KOPT-K1 (cell line): ENCODE measurements at regions not wholly inside any gene's neighbourhood (a gene's known extent, or its start where the extent isn't known, plus 50 kb on each side); places are given as distances from the start of the nearest gene placed in this dataset.

ENCODE experiments used
- H3K27ac ChIP-seq: fragments of 200-600 bp; sonication (generic); 2 replicates; pipeline ENCODE4 v1.5.1; 2016; ENCODE audit warnings: antibody characterized with exemption, mild to moderate bottlenecking, low read depth, low read length; ENCODE audit not compliant: poor library complexity, severe bottlenecking
- H3K36me3 ChIP-seq: fragments of 200-600 bp; sonication (generic); 2 replicates; pipeline ENCODE4 v1.5.1; 2017; ENCODE audit warnings: antibody characterized with exemption, mild to moderate bottlenecking, low read length, moderate library complexity; ENCODE audit not compliant: insufficient read depth
- H3K9me3 ChIP-seq: fragments of 200-600 bp; sonication (generic); 2 replicates; pipeline ENCODE4 v1.5.1; 2017; ENCODE audit warnings: antibody characterized with exemption, low read length, mild to moderate bottlenecking; ENCODE audit not compliant: insufficient read depth, poor library complexity, severe bottlenecking

DNA sequence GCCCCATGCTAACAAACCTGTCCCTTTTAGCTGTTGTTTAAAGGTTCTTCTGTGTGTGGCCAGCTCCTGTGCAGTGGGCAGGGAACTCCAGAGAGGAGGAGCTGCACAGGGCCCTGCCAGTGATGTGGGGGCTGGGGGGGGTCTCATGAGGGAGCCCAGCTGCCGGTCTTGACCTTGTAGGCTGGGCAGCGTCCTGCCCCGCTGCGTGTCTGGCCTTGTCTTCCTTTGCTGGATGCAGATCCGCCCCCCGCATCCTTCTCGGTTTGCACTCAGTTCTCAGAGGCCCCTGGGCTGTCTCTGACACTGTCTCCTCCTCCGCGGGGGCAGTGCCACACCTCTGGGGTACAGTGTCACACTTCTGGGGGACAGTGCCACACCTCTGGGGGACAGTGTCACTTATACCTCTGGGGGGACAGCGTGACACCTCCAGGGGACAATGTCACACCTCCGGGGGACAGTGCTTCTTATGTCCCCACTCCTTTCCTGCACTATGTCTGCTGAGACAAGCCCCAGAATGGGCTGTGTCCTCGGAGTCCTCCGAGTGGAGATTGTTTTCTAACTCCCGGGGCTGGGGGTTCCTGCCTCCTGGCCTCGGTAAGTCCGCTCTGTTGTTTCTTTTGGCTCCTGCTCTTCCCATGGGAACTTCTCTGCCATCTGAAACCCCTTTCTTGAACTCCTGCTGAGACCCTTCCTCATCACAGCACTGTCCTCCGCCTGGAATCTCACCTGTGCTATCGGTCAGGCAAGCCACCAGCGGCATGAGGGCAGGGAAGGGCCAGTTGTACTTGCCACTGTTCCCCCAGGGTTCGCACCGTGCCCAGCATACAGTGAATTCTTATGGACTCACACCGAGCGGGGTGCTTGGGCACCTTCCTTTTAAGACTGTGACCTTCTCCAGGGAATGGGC lies 788.3 kb downstream of the TBC1D22A start:
- Histone ChIP-seq H3K36me3 (no peaks in the 10 kb centered on the region), H3K9me3 (no peaks in the 10 kb centered on the region), H3K27ac (no peak overlapping the region)

DNA sequence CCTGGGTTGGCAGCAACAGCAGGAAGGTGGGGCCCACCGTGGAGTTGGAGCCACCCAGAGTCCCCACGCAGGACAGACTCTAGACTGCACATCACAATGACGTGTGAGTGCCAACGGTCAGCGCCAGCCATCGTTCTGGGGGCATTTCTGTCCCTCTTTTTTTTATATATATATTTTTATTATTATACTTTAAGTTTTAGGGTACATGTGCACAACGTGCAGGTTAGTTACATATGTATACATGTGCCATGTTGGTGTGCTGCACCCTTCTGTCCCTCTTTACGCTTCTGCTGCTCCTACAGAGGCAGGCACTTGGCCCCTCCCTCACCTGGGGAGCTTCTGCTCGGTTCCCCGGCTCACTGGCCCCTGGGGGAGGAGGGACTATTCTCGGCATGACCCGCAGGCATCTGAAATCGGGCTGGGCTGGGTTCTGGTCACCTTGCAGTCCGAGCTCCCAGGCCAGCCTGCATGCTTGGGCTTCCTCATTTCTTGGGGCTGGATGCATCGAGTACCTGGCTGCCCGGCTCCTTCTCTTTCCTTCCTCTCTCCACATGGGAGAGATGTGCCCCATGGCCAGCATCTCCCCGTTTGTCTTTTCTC lies 787.4 kb downstream of the TBC1D22A start:
- Histone ChIP-seq H3K36me3 (no peaks in the 10 kb centered on the region), H3K27ac (no peak overlapping the region), H3K9me3 (no peaks in the 10 kb centered on the region)

DNA sequence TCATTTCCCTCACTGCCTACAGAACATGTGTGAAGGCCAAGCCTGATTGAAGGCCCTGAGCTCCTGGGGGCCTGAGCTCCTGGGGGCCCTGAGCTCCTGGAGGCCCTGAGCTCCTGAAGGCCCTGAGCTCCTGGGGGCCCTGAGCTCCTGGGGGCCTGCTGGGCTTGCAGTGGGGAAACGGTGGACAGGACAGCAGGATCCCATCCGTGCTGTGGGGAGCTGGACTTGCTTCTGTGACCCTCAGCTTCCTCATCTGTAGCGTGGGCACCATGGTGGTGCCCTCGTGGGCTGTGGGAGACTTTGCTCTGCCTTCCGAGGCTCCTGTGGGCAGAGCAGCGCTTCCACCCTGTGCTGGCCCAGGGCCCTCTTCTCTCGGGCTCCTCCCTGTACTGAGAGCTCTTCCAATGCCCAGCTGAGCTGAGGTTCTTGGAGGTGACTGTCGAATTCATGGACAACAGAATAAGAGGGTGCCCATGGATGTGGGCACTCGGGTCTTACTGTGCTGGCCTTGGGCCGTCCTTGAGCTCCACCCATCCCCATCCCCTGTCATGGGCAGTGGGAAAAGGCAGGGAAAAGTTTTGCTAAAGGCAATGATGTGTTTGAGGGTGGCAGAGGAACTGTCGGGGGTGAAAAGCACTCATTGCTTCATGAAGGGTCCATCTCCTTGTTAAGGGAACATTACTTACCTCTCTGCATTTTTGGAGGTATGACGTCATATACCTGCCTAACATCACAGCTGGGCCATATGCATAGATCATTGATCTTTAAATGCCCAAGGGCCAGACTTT lies 786.7 kb downstream of the TBC1D22A start:
- H3K9me3 ChIP-seq = no peaks in the 10 kb centered on the region
- H3K36me3 ChIP-seq = no peaks in the 10 kb centered on the region
- H3K27ac ChIP-seq = no peak overlapping the region

DNA sequence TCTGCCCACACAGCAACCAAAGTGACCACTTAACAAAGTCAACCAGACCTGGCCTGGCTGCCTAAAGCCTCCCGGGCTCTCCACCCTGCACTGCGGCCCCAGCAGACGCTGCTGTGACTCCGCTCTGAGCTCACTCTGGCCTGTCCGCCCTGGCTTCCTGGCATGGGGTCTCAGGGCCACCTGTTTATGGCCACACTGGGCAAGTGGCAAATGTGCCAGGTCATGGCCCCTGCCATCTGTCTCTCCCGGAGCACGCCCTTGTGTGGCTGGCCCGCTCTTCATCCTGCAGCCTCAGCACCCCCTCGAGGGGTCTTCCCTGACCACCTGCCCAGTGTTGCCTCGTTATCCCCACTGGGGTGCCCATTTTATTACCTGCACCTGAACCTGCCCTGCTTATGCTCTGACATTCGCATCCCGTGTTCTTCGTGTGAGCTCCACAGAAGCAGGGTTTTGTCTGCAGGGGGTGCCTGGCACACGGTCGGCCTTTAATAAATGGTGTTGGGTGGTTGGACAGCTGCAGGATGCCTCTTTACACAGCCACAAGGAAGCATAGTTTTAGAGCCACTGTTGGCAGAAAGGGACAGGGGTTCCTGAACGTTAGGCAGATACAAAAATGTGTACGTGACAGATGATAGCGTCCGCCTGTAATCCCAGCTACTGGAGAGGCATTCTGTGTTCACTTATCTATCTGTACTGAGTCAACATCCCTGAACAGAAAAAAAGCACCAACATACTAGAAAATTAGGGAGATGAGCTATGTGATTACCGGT lies 785.6 kb downstream of the TBC1D22A start:
- no peaks in the 10 kb centered on the region for H3K36me3 ChIP-seq
- no peak overlapping the region for H3K27ac ChIP-seq
- H3K9me3 ChIP-seq = no peaks in the 10 kb centered on the region

DNA sequence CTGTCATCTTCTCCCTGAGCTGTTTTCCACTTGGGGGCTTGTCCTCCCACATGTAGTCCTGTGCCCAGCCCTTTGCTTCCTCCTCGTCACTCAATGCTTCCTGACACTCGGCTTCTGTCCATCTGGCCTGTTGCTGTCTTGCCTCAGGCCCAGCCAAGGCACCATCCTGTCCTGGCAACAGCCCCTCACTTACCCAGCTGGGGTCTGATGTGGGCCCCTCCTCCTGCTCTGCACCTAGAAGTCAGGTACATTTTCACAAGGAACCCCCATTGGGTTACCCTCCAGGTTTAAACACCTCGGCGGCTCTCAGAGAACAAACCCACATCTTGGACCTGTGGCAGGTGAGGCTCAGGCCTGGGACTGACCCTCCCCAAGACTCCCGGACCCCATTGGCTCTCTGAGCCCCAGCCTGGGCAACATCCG lies 784.8 kb downstream of the TBC1D22A start:
- Histone ChIP-seq H3K9me3 (no peaks in the 10 kb centered on the region), H3K27ac (no peak overlapping the region), H3K36me3 (no peaks in the 10 kb centered on the region)

DNA sequence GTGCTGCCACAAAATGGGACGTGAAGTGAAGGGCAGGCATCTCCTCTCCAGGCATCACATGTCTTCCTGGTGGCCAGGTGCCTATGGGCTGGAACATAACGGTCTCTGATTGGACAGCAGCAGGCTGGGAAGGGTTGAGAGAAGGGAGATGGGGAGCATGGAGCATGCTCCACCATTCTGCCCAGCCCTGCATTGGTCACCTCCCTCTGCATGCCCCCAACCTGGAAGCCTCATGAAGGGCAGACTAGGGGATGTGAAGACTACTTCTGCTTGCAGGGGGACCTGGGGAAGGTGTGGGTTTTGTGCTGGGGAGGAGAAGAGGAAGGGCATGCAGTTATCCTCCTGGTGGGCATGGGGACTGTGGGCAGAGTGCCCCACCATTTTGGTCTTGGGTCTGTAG lies 782.2 kb downstream of the TBC1D22A start:
- H3K27ac ChIP-seq = no peak overlapping the region
- no peaks in the 10 kb centered on the region for H3K36me3 ChIP-seq
- H3K9me3 ChIP-seq = no peaks in the 10 kb centered on the region

DNA sequence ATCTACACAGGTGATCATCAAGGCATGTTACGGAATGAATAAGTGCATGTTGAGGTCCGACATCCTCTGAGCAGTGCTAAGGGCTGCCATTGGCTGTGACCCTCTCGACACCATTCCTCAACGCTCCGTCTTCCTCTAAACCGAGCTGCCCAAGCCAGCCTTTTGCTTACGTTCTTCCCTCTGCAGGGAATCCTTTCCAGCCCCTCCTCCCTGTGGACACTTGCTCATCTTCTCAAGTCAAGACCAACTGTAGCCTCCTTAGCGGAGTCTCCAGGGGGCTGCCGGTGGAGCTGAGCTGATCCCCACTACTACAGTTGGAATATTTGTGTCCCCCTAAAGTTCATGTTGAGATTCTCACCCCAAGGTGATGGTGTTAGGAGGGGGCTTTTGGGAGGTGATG lies 781.0 kb downstream of the TBC1D22A start:
- Histone ChIP-seq H3K9me3 (no peaks in the 10 kb centered on the region), H3K36me3 (no peaks in the 10 kb centered on the region), H3K27ac (no peak overlapping the region)

DNA sequence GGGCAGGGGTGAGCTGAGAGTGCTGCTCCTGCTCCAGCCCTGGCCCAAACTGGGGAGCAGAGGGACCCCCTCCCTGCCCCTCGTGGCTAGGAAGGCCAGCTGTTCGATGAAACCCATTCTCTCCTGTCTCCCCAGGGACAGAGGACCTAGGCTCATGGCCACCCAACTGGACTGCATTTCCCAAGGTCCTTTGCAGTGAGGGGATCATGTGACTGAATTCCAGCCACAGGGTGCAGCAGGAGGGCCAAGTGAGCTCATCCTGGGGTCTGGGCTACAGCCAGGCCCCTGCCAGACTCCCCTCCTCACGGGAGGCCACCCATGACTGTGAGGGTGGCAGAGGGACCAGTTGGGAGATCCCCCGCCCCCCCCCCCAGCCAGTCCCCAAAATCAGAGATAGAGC lies 777.6 kb downstream of the TBC1D22A start:
- Histone ChIP-seq H3K9me3 (peaks cover 3% of the 10 kb centered on the region), H3K36me3 (no peaks in the 10 kb centered on the region), H3K27ac (no peak overlapping the region)

DNA sequence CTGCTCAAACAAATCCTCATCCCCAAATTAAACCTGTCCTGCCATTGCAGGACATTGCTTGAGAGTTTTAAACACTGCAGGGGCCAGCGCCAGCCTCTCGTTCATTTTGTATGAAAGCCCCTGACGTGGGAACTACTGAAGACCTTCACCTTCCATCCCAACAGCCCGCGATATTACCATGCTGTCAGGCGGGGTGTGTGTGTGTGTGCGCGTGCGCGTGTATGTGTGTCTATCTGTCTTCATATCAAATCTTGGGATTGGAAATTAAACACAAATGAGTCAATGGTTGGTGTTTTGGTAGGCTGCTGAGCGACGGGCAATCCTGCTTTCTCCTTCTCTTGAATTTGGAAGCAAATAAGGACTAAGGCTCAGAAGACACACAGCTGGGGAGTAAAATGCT lies 776.9 kb downstream of the TBC1D22A start:
- Histone ChIP-seq H3K27ac (no peak overlapping the region), H3K36me3 (no peaks in the 10 kb centered on the region), H3K9me3 (peaks cover 3% of the 10 kb centered on the region)

DNA sequence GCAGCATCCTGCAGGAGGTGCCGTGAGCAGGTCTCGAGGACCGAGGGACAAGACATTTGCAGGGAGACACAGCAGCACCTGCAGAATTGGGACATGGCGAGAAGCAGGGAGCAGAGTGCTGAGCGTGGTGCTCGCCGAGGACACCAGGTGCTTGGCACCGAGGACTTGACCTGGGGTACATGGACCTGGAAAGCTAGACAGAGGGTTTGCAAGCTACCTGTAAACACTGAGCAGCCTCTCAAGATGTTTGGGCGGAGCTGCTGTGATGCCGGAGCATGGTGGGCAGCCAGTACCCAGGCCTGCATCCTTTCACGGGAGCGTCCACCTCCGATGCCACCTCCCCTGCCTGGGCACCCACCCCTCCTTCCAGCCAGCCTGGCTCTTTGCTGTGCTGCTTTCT lies 773.2 kb downstream of the TBC1D22A start:
- Histone ChIP-seq H3K27ac (no peak overlapping the region), H3K9me3 (peaks cover 3% of the 10 kb centered on the region), H3K36me3 (no peaks in the 10 kb centered on the region)

DNA sequence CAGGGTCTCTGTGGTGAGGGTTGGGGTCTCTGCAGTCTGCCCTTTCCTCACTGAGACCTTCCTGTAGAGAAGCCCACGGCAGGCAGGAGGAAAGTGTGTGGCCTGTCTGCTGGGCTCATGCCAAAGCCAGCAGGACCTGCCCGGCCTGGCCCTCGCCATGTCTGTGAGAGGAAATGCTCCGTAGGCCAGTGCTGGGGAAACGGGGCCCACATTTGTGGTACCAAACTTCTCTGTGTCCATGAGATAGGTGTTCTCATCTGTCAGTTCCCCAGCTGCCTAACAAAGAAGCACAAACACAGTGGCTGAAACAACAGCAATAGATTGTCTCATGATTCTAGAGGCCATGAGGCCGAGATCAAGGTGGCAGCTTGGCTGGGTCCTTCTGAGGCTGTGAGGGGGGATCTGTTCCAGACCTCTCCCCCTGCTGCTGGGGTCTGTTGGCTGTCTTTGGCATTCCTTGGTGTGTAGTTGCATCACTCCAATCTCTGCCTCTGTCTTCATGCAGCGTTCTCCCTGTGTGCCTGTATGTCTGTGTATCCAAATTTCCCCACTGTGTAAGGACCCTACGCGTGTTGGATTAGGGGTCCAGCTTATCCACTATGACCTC lies 772.5 kb downstream of the TBC1D22A start:
- peaks cover 3% of the 10 kb centered on the region for H3K9me3 ChIP-seq
- H3K27ac ChIP-seq = no peak overlapping the region
- no peaks in the 10 kb centered on the region for H3K36me3 ChIP-seq

DNA sequence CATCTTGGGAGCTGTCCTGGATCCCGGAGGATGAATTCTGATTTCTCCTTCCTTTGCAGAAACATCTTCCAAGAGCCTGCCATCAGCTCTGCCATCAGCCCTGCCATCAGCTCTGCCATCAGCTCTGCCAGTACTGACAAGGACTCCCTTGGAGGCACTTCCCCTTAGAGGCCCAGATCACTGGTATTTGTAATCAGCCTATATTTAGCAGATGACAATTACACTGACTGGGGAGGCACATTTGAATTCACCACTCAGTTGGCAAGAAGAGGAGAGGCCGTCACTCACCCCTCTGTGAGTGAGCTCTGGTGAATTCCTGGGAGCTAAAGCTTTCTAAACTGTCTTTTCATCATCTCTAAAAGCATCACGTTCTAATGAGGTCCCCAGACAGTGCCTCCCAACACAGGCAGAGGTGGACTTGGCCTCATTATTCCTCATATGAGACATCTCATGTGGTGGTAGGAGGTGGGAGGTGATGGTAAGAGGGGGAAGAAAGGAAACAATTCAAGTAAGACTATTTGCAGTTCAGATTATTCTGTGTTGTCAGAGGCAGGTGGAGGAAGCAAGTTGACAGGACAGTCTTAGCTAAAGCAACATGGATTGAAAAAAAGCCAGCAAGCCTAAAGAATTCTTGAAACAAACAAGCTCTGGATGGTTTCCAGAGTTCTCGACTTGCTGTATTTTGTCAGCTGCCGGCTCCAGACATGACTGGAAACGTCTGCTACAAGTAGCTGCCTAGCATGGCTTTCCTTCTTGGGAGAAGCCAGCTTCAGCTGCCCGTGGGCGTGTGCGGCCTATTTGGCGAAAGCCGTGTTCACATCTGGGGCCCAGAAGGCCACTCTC lies 771.7 kb downstream of the TBC1D22A start:
- Histone ChIP-seq H3K9me3 (peaks cover 3% of the 10 kb centered on the region), H3K27ac (no peak overlapping the region), H3K36me3 (no peaks in the 10 kb centered on the region)

DNA sequence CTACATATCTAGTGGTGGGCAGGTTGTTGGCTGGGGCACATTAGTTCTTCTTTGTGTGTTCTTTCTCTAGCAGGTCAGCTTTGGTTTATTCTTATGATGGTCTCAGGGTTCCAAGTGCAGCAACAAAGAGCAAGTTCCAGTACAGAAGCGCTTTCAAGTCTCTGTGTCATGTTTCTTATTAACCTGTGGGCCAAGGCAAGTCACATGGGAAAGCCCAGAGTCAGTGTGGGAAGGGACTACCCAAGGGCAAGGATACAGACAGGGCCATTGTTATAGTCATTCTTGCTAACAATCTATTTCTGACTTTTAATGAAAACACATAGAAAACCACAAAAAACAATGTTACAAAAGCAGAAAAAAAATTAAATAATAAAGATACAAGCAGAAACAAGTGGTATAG lies 754.6 kb downstream of the TBC1D22A start:
- no peak overlapping the region for H3K27ac ChIP-seq
- H3K9me3 ChIP-seq = no peaks in the 10 kb centered on the region
- H3K36me3 ChIP-seq = no peaks in the 10 kb centered on the region
